Endometrial microvascular endothelial cells (primary cell): ENCODE measurements at regions not wholly inside any gene's neighbourhood (a gene's known extent, or its start where the extent isn't known, plus 50 kb on each side); places are given as distances from the start of the nearest gene placed in this dataset.

Source experiments
- in situ Hi-C: cut with HindIII; loops from 2 replicates; pipeline ENCODE4 v1.10.0; 2017; ENCODE audit warnings: low sequenced_read_pairs, low pct_unique_long_range_greater_than_20kb; ENCODE audit errors: inconsistent ontology term

GRCh38 chr11:15912825-15913224 lies 443.5 kb downstream of the SOX6 start:
- in situ Hi-C loops = loop anchor here (25.0 kb wide), 1 partner anchor 101 kb away; no protein-coding TSS in a partner anchor

- in situ Hi-C loops = loop anchor here (25.0 kb wide), 1 partner anchor 101 kb away; no protein-coding TSS in a partner anchor
Observed at GRCh38 chr11:15913261-15913660, 443.1 kb downstream of the SOX6 start.
